ENCODE measurements at regions not wholly inside any gene's neighbourhood (a gene's known extent, or its start where the extent isn't known, plus 50 kb on each side); places are given as distances from the start of the nearest gene placed in this dataset.
"Not testable (repeated sequence)": the region's sequence is repeated elsewhere in the genome, so short reads cannot be mapped to it uniquely, and the experiment has no call there.

DNA sequence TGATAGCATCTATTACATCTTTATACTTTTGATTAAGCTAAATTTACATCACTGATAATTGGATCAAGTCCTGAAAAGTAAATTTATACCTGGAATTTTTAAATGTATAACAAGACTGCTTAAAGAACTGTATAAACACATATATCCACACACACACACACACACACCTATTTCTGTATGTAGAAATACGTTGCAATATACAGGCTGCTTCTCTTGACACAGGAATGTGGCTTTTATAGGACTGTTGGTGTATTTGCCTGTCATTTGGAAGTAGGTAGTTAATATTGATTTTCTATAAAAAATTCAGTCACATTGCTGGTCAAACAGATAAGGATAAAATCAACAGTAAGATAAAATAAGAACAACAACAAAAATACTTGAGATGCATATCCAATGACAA is 708.5 kb upstream of the RAG2 start:
- Histone ChIP-seq H3K27ac (ENCODE audit: low read depth, low read length) (no peak overlapping the region), H3K4me1 (ENCODE audit: control insufficient read depth, insufficient read depth, low read length, unreplicated experiment) (no peaks in the 10 kb centered on the region), H3K4me3 (ENCODE audit: low read depth, low read length) (no peak overlapping the region), H3K27me3 (ENCODE audit: insufficient read depth, low read length) (no peaks in the 10 kb centered on the region), H2AFZ (ENCODE audit: low read length, unreplicated experiment) (no peak overlapping the region), H3K36me3 (ENCODE audit: insufficient read depth, low read length) (no peaks in the 10 kb centered on the region), H3K79me2 (ENCODE audit: control insufficient read depth, insufficient read depth, low read length, unreplicated experiment) (no peaks in the 10 kb centered on the region)

DNA sequence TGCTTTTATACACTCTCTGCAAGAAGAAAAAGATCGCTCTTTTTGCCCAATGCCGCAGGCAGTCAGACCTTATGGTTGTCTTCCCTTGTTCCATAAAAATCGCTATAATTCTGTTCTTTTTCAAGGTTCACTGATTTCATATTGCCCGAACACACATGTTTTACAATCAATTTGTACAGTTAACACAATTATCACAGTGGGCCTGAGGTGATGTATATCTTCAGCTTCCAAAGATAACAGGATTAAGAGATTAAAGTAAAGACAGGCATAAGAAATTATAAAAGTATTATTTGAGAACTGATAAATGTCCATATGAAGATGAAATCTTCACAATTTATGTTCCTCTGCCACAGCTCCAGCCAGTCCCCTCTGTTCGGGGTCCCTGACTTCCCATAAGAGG is 703.4 kb upstream of the RAG2 start:
- H3K27ac ChIP-seq (ENCODE audit: low read depth, low read length); H3K4me1 ChIP-seq (ENCODE audit: control insufficient read depth, insufficient read depth, low read length, unreplicated experiment); H2AFZ ChIP-seq (ENCODE audit: low read length, unreplicated experiment); H3K79me2 ChIP-seq (ENCODE audit: control insufficient read depth, insufficient read depth, low read length, unreplicated experiment); H3K36me3 ChIP-seq (ENCODE audit: insufficient read depth, low read length); H3K27me3 ChIP-seq (ENCODE audit: insufficient read depth, low read length); H3K4me3 ChIP-seq (ENCODE audit: low read depth, low read length): not testable (repeated sequence)

DNA sequence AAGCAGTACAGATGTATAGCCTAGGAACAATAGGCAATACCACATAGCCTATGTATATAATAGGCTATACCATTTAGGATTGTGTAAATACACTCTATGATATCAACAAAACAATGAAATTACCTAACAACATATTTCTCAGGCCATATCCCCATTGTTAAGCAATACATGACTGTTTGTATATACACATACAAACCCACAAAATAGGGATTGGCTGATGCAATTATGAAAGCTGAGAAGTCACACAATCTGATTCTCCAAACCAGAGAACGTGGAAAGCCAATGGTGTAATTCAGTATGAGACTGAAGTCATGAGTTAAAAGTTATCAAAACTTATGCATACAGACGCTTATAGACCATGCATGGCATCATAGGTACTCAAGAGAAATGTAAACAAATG is 700.1 kb upstream of the RAG2 start:
- no peaks in the 10 kb centered on the region for H3K79me2 ChIP-seq (ENCODE audit: control insufficient read depth, insufficient read depth, low read length, unreplicated experiment)
- no peaks in the 10 kb centered on the region for H3K27me3 ChIP-seq (ENCODE audit: insufficient read depth, low read length)
- no peak overlapping the region for H2AFZ ChIP-seq (ENCODE audit: low read length, unreplicated experiment)
- no peaks in the 10 kb centered on the region for H3K36me3 ChIP-seq (ENCODE audit: insufficient read depth, low read length)
- no peak overlapping the region for H3K4me3 ChIP-seq (ENCODE audit: low read depth, low read length)
- H3K27ac ChIP-seq (ENCODE audit: low read depth, low read length) = no peak overlapping the region
- no peaks in the 10 kb centered on the region for H3K4me1 ChIP-seq (ENCODE audit: control insufficient read depth, insufficient read depth, low read length, unreplicated experiment)

DNA sequence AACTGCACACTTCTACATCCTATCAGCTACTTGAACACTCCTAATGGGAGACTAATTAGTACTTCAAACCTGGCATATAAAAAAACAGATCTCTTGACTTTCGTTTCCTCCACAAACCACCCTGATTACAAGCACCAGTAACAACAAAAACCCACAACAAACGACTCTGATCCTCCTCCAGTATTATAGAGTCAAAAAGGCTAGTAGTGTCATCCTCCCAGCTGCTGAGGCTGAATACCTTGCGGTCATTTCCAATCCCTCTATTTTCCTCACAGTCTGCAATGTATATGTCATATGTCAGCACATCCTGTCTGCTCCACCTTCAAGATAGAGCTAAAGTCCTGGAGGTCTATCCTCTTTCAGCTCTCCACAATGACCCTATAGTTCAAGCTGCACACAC is 688.9 kb upstream of the RAG2 start:
- Histone ChIP-seq H3K79me2 (ENCODE audit: control insufficient read depth, insufficient read depth, low read length, unreplicated experiment) (no peaks in the 10 kb centered on the region), H3K4me1 (ENCODE audit: control insufficient read depth, insufficient read depth, low read length, unreplicated experiment) (no peaks in the 10 kb centered on the region), H2AFZ (ENCODE audit: low read length, unreplicated experiment) (no peak overlapping the region), H3K27ac (ENCODE audit: low read depth, low read length) (no peak overlapping the region), H3K27me3 (ENCODE audit: insufficient read depth, low read length) (no peaks in the 10 kb centered on the region), H3K4me3 (ENCODE audit: low read depth, low read length) (no peak overlapping the region), H3K36me3 (ENCODE audit: insufficient read depth, low read length) (no peaks in the 10 kb centered on the region)

DNA sequence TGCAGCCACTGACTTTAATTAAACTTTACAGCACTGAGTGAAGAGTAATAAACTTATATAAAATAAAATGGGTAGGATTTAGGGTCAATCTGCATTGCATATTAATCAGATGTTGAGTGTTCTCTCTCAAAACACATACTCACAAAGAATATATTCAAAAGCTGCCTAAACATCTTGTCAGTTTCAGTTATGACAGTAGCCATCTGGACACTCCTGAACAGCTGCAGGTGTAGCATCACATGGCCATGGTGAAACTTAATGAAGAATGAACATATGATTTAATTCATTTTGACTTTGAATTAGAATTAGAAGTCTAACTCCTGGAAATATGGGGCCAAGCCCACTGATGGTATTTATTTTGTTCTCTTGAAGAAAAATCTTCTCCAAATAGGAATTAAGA is 684.3 kb upstream of the RAG2 start:
- Histone ChIP-seq H3K36me3 (ENCODE audit: insufficient read depth, low read length) (no peaks in the 10 kb centered on the region), H3K27ac (ENCODE audit: low read depth, low read length) (no peak overlapping the region), H2AFZ (ENCODE audit: low read length, unreplicated experiment) (no peak overlapping the region), H3K27me3 (ENCODE audit: insufficient read depth, low read length) (no peaks in the 10 kb centered on the region), H3K79me2 (ENCODE audit: control insufficient read depth, insufficient read depth, low read length, unreplicated experiment) (no peaks in the 10 kb centered on the region), H3K4me1 (ENCODE audit: control insufficient read depth, insufficient read depth, low read length, unreplicated experiment) (no peaks in the 10 kb centered on the region), H3K4me3 (ENCODE audit: low read depth, low read length) (no peak overlapping the region)

GRCh38 chr11:37280200-37280599 is 682.2 kb upstream of the RAG2 start:
- no peaks in the 10 kb centered on the region for H3K4me1 ChIP-seq (ENCODE audit: control insufficient read depth, insufficient read depth, low read length, unreplicated experiment)
- no peak overlapping the region for H3K4me3 ChIP-seq (ENCODE audit: low read depth, low read length)
- H3K79me2 ChIP-seq (ENCODE audit: control insufficient read depth, insufficient read depth, low read length, unreplicated experiment) = no peaks in the 10 kb centered on the region
- H3K36me3 ChIP-seq (ENCODE audit: insufficient read depth, low read length) = no peaks in the 10 kb centered on the region
- H3K27ac ChIP-seq (ENCODE audit: low read depth, low read length) = no peak overlapping the region
- H2AFZ ChIP-seq (ENCODE audit: low read length, unreplicated experiment) = no peak overlapping the region
- H3K27me3 ChIP-seq (ENCODE audit: insufficient read depth, low read length) = no peaks in the 10 kb centered on the region

GRCh38 chr11:37277896-37278465 is 679.9 kb upstream of the RAG2 start:
- Histone ChIP-seq H3K27ac (ENCODE audit: low read depth, low read length) (no peak overlapping the region), H3K36me3 (ENCODE audit: insufficient read depth, low read length) (no peaks in the 10 kb centered on the region), H3K4me1 (ENCODE audit: control insufficient read depth, insufficient read depth, low read length, unreplicated experiment) (no peaks in the 10 kb centered on the region), H2AFZ (ENCODE audit: low read length, unreplicated experiment) (no peak overlapping the region), H3K27me3 (ENCODE audit: insufficient read depth, low read length) (no peaks in the 10 kb centered on the region), H3K79me2 (ENCODE audit: control insufficient read depth, insufficient read depth, low read length, unreplicated experiment) (no peaks in the 10 kb centered on the region), H3K4me3 (ENCODE audit: low read depth, low read length) (no peak overlapping the region)

- no peaks in the 10 kb centered on the region for H3K4me1 ChIP-seq (ENCODE audit: control insufficient read depth, insufficient read depth, low read length, unreplicated experiment)
- H2AFZ ChIP-seq (ENCODE audit: low read length, unreplicated experiment) = no peak overlapping the region
- H3K36me3 ChIP-seq (ENCODE audit: insufficient read depth, low read length) = no peaks in the 10 kb centered on the region
- no peaks in the 10 kb centered on the region for H3K27me3 ChIP-seq (ENCODE audit: insufficient read depth, low read length)
- H3K79me2 ChIP-seq (ENCODE audit: control insufficient read depth, insufficient read depth, low read length, unreplicated experiment) = no peaks in the 10 kb centered on the region
- H3K27ac ChIP-seq (ENCODE audit: low read depth, low read length) = no peak overlapping the region
- H3K4me3 ChIP-seq (ENCODE audit: low read depth, low read length) = no peak overlapping the region
Measured at GRCh38 chr11:37264783-37265182, 666.7 kb upstream of the RAG2 start.

- Histone ChIP-seq H3K4me1 (ENCODE audit: control insufficient read depth, insufficient read depth, low read length, unreplicated experiment) (no peaks in the 10 kb centered on the region), H3K27me3 (ENCODE audit: insufficient read depth, low read length) (no peaks in the 10 kb centered on the region), H2AFZ (ENCODE audit: low read length, unreplicated experiment) (no peak overlapping the region)
Measured at GRCh38 chr11:37264060-37264459, 666.0 kb upstream of the RAG2 start.

GRCh38 chr11:37263467-37263866 is 665.4 kb upstream of the RAG2 start:
- H3K27ac ChIP-seq (ENCODE audit: low read depth, low read length); H3K79me2 ChIP-seq (ENCODE audit: control insufficient read depth, insufficient read depth, low read length, unreplicated experiment); H3K27me3 ChIP-seq (ENCODE audit: insufficient read depth, low read length); H3K36me3 ChIP-seq (ENCODE audit: insufficient read depth, low read length); H3K4me3 ChIP-seq (ENCODE audit: low read depth, low read length); H3K4me1 ChIP-seq (ENCODE audit: control insufficient read depth, insufficient read depth, low read length, unreplicated experiment); H2AFZ ChIP-seq (ENCODE audit: low read length, unreplicated experiment): not testable (repeated sequence)

More at GRCh38 chr11:37264060-37264459, 666.0 kb upstream of the RAG2 start:
- Histone ChIP-seq H3K79me2 (ENCODE audit: control insufficient read depth, insufficient read depth, low read length, unreplicated experiment) (no peaks in the 10 kb centered on the region), H3K4me3 (ENCODE audit: low read depth, low read length) (no peak overlapping the region), H3K27ac (ENCODE audit: low read depth, low read length) (no peak overlapping the region), H3K36me3 (ENCODE audit: insufficient read depth, low read length) (no peaks in the 10 kb centered on the region)

DNA sequence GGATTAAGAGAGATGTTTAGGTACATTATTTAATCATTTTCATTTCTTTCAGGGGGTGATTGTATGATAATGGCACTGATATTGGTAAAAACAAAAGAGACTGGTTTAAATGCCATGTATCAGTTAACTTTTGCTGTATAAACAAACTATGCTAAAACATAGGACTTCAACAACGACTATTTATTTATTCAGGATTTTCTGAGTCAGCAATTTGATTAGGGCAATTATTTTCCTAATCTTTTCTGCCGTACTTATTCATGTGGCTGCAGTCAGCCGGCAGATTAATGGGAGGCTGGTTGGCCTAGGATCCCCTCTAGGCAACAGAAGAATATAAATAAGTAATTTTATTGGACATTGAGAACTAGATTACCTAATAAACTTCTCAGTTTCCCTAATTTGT is 661.7 kb upstream of the RAG2 start:
- Histone ChIP-seq H3K4me1 (ENCODE audit: control insufficient read depth, insufficient read depth, low read length, unreplicated experiment) (no peaks in the 10 kb centered on the region), H3K27me3 (ENCODE audit: insufficient read depth, low read length) (no peaks in the 10 kb centered on the region), H3K27ac (ENCODE audit: low read depth, low read length) (no peak overlapping the region), H3K36me3 (ENCODE audit: insufficient read depth, low read length) (no peaks in the 10 kb centered on the region), H2AFZ (ENCODE audit: low read length, unreplicated experiment) (no peak overlapping the region), H3K4me3 (ENCODE audit: low read depth, low read length) (no peak overlapping the region), H3K79me2 (ENCODE audit: control insufficient read depth, insufficient read depth, low read length, unreplicated experiment) (no peaks in the 10 kb centered on the region)
